CD4-positive, alpha-beta T cell (primary cell): ENCODE measurements at regions not wholly inside any gene's neighbourhood (a gene's known extent, or its start where the extent isn't known, plus 50 kb on each side); places are given as distances from the start of the nearest gene placed in this dataset.
"Not testable (repeated sequence)": the region's sequence is repeated elsewhere in the genome, so short reads cannot be mapped to it uniquely, and the experiment has no call there.

Source experiments
- ATAC-seq: fragments of 200-7000 bp; cut with Tn5 transposase; one replicate; pipeline ENCODE4 v1.10.0; 2022; ENCODE audit warnings: mild to moderate bottlenecking; ENCODE audit not compliant: poor library complexity
- CTCF ChIA-PET: fragments of 350-600 bp; sonication (Branson Sonifier 250); formaldehyde crosslinking; loops from one replicate; lab custom pipeline; 2021; ENCODE audit warnings: antibody characterized with exemption, inconsistent platforms; lab: Charles Lee
- POLR2A ChIA-PET: fragments of 350-600 bp; sonication (Branson Sonifier 250); formaldehyde crosslinking; loops from one replicate; lab custom pipeline; 2021; ENCODE audit warnings: antibody characterized with exemption, inconsistent platforms; lab: Charles Lee
- DNase-seq, 14 experiments: peaks; one replicate each; pipeline ENCODE4 v3.0.0-alpha.2; 2013 to 2020; ENCODE audit warnings: mixed read lengths in 2 of 14
- H3K27ac ChIP-seq, 2 donors: one replicate each; pipeline versions ENCODE4 v1.5.1 to v1.7.0; 2013; ENCODE audit warnings: low read length in 2 of 2, low read depth in 1 of 2, mild to moderate bottlenecking in 1 of 2
- H3K27me3 ChIP-seq, 2 experiments: 1 replicate in 1 of 2; 2 replicates in 1 of 2; pipeline versions ENCODE4 v1.6.1 to v1.7.0; 2013; ENCODE audit warnings: low read length in 2 of 2, control low read depth in 1 of 2, mild to moderate bottlenecking in 1 of 2, moderate library complexity in 1 of 2; ENCODE audit not compliant: insufficient read depth in 2 of 2, control insufficient read depth in 1 of 2
- H3K36me3 ChIP-seq: one replicate; pipeline ENCODE4 v1.6.1; 2013; ENCODE audit warnings: low read length, control low read depth; ENCODE audit not compliant: insufficient read depth
- H3K4me1 ChIP-seq: one replicate; pipeline ENCODE4 v1.6.1; 2013; ENCODE audit warnings: low read length, control low read depth; ENCODE audit not compliant: insufficient read depth
- H3K4me3 ChIP-seq: one replicate; pipeline ENCODE4 v1.5.1; 2013; ENCODE audit warnings: mild to moderate bottlenecking, low read length, moderate library complexity
- H3K9me3 ChIP-seq, 2 experiments: 1 replicate in 1 of 2; 2 replicates in 1 of 2; pipeline versions ENCODE4 v1.6.1 to v1.7.0; 2013; ENCODE audit warnings: low read length in 2 of 2, mild to moderate bottlenecking in 2 of 2, control low read depth in 1 of 2, moderate library complexity in 1 of 2; ENCODE audit not compliant: control insufficient read depth in 1 of 2, insufficient read depth in 1 of 2
- H3K27ac Mint-ChIP-seq: one replicate; pipeline ENCODE4 v1.8.0; 2020; ENCODE audit warnings: mixed read lengths
- H3K27me3 Mint-ChIP-seq: one replicate; pipeline ENCODE4 v1.8.0; 2021; ENCODE audit warnings: mixed read lengths
- H3K36me3 Mint-ChIP-seq: one replicate; pipeline ENCODE4 v1.8.0; 2021; ENCODE audit warnings: low read depth, mixed read lengths
- H3K4me1 Mint-ChIP-seq: one replicate; pipeline ENCODE4 v1.8.0; 2021; ENCODE audit warnings: low read depth, mixed read lengths
- H3K4me3 Mint-ChIP-seq: one replicate; pipeline ENCODE4 v1.8.0; 2020; ENCODE audit warnings: mild to moderate bottlenecking, mixed read lengths
- H3K9me3 Mint-ChIP-seq: one replicate; pipeline ENCODE4 v1.8.0; 2020; ENCODE audit warnings: mixed read lengths
- CTCF ChIP-seq: fragments of 200-600 bp; IDR thresholded peaks from one replicate; pipeline ENCODE4 v1.8.0; 2022; ENCODE audit warnings: antibody characterized with exemption, mild to moderate bottlenecking
- intact Hi-C, 2 experiments: fragments of 100-400 bp; cut with DNase I in 1 of 2; cut with micrococcal nuclease in 1 of 2; formaldehyde crosslinking; loops; one replicate each; pipeline versions ENCODE4 v1.15.1 to v1.9.0; 2023 to 2025; cut with DNase I, micrococcal nuclease

GRCh38 chr13:110981379-110981778 is 66.5 kb upstream of the ANKRD10 start:
- Histone ChIP-seq H3K27ac (no peak overlapping the region), H3K4me3 (no peak overlapping the region), H3K36me3 (no peaks in the 10 kb centered on the region), H3K4me1 (no peaks in the 10 kb centered on the region), H3K9me3 (no peaks in the 10 kb centered on the region), H3K27me3 (peaks cover 10 to 19% of the 10 kb centered on the region in 2 experiments)
- Mint-ChIP-seq H3K4me1 (no peaks in the 10 kb centered on the region), H3K27me3 (peaks cover 57% of the 10 kb centered on the region), H3K4me3 (no peak overlapping the region), H3K36me3 (no peaks in the 10 kb centered on the region), H3K9me3 (no peaks in the 10 kb centered on the region), H3K27ac (no peak overlapping the region)
- TF ChIP-seq CTCF, result no peak
- intact Hi-C loops, result no loop called here
- ATAC-seq (no peak), DNase-seq (no peak)
- CTCF ChIA-PET, result no interaction called here
- POLR2A ChIA-PET, result no interaction called here

GRCh38 chr13:110980921-110981320 is 66.1 kb upstream of the ANKRD10 start:
- Histone ChIP-seq H3K4me3 (no peak overlapping the region), H3K4me1 (no peaks in the 10 kb centered on the region), H3K9me3 (no peaks in the 10 kb centered on the region), H3K27me3 (peaks cover 10 to 19% of the 10 kb centered on the region in 2 experiments), H3K27ac (no peak overlapping the region), H3K36me3 (no peaks in the 10 kb centered on the region)
- TF ChIP-seq CTCF, result no peak
- H3K4me1 Mint-ChIP-seq, result no peaks in the 10 kb centered on the region
- DNase-seq, result no peak
- ChIA-PET POLR2A (no interaction called here), CTCF (no interaction called here)
- no peak overlapping the region for H3K4me3 Mint-ChIP-seq
- intact Hi-C loops, result no loop called here
- H3K9me3 Mint-ChIP-seq, result no peaks in the 10 kb centered on the region
- ATAC-seq, result no peak
- peaks cover 60% of the 10 kb centered on the region for H3K27me3 Mint-ChIP-seq
- H3K36me3 Mint-ChIP-seq, result no peaks in the 10 kb centered on the region
- H3K27ac Mint-ChIP-seq, result no peak overlapping the region

GRCh38 chr13:110979149-110979548 is 64.3 kb upstream of the ANKRD10 start:
- H3K4me3 ChIP-seq, H3K36me3 ChIP-seq, intact Hi-C loops, ATAC-seq, H3K27ac Mint-ChIP-seq, H3K9me3 ChIP-seq, H3K27me3 ChIP-seq, H3K4me1 ChIP-seq, H3K4me1 Mint-ChIP-seq, H3K4me3 Mint-ChIP-seq, POLR2A ChIA-PET, H3K27ac ChIP-seq, H3K36me3 Mint-ChIP-seq, H3K9me3 Mint-ChIP-seq, DNase-seq, CTCF ChIA-PET: not testable (repeated sequence)
- H3K27me3 Mint-ChIP-seq, result peaks cover 60% of the 10 kb centered on the region

- Mint-ChIP-seq H3K4me1 (no peaks in the 10 kb centered on the region), H3K27me3 (peaks cover 55% of the 10 kb centered on the region), H3K36me3 (no peaks in the 10 kb centered on the region), H3K27ac (no peak overlapping the region), H3K9me3 (no peaks in the 10 kb centered on the region), H3K4me3 (no peak overlapping the region)
- ChIA-PET CTCF (no interaction called here), POLR2A (no interaction called here)
- ATAC-seq (no peak), DNase-seq (no peak)
- H3K36me3 ChIP-seq, result no peaks in the 10 kb centered on the region
- peaks cover 0 to 4% of the 10 kb centered on the region in 2 experiments for H3K27me3 ChIP-seq
- H3K9me3 ChIP-seq, result no peaks in the 10 kb centered on the region
- no peak for TF ChIP-seq CTCF
- no peak overlapping the region for H3K27ac ChIP-seq
- intact Hi-C loops, result no loop called here
- no peaks in the 10 kb centered on the region for H3K4me1 ChIP-seq
- H3K4me3 ChIP-seq, result no peak overlapping the region
These were observed 63.5 kb upstream of the ANKRD10 start for GRCh38 chr13:110978390-110978789.
